Panc1 (cell line): ENCODE measurements at regions not wholly inside any gene's neighbourhood (a gene's known extent, or its start where the extent isn't known, plus 50 kb on each side); places are given as distances from the start of the nearest gene placed in this dataset.

Experiments used
- POLR2AphosphoS5 ChIP-seq: IDR thresholded peaks from 2 replicates; pipeline ENCODE4 v1.6.1; 2012; ENCODE audit warnings: mild to moderate bottlenecking, low read depth, low read length, moderate library complexity
- TF ChIP-seq, protein P1 (sequence below): fragments of 450-650 bp; IDR thresholded peaks from 2 replicates; pipeline ENCODE4 v1.5.1; 2017; ENCODE audit warnings: mild to moderate bottlenecking
- TF ChIP-seq, protein P2 (sequence below), 2 experiments: IDR thresholded peaks; 2 replicates each; pipeline ENCODE4 v1.6.1; 2011 to 2012; ENCODE audit warnings: low read depth in 2 of 2, control low read depth in 1 of 2, low read length in 1 of 2, mild to moderate bottlenecking in 1 of 2, moderate library complexity in 1 of 2; ENCODE audit not compliant: insufficient read depth in 1 of 2

DNA sequence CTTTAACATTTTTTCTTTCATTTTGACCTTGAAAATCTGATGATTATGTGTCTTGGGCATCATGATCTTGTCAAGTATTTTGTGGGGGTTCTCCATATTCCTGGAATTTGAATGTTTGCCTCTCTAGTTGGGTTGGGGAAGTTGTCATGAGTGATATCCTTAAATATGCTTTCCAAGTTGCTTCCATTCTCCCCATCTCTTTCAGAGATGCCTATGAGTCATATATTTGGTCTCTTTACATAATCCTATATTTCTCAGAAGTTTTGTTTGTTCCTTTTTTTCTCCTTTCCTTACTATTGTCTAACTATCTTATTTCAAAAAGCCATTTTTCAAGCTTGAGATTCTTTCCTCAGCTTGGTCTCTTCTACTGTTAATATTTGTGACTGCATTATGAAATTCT lies 69.0 kb upstream of the CCDC80 start:
- TF ChIP-seq, protein P1, sequence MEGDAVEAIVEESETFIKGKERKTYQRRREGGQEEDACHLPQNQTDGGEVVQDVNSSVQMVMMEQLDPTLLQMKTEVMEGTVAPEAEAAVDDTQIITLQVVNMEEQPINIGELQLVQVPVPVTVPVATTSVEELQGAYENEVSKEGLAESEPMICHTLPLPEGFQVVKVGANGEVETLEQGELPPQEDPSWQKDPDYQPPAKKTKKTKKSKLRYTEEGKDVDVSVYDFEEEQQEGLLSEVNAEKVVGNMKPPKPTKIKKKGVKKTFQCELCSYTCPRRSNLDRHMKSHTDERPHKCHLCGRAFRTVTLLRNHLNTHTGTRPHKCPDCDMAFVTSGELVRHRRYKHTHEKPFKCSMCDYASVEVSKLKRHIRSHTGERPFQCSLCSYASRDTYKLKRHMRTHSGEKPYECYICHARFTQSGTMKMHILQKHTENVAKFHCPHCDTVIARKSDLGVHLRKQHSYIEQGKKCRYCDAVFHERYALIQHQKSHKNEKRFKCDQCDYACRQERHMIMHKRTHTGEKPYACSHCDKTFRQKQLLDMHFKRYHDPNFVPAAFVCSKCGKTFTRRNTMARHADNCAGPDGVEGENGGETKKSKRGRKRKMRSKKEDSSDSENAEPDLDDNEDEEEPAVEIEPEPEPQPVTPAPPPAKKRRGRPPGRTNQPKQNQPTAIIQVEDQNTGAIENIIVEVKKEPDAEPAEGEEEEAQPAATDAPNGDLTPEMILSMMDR = no peak
- no peak for TF ChIP-seq POLR2AphosphoS5
- TF ChIP-seq, protein P2, sequence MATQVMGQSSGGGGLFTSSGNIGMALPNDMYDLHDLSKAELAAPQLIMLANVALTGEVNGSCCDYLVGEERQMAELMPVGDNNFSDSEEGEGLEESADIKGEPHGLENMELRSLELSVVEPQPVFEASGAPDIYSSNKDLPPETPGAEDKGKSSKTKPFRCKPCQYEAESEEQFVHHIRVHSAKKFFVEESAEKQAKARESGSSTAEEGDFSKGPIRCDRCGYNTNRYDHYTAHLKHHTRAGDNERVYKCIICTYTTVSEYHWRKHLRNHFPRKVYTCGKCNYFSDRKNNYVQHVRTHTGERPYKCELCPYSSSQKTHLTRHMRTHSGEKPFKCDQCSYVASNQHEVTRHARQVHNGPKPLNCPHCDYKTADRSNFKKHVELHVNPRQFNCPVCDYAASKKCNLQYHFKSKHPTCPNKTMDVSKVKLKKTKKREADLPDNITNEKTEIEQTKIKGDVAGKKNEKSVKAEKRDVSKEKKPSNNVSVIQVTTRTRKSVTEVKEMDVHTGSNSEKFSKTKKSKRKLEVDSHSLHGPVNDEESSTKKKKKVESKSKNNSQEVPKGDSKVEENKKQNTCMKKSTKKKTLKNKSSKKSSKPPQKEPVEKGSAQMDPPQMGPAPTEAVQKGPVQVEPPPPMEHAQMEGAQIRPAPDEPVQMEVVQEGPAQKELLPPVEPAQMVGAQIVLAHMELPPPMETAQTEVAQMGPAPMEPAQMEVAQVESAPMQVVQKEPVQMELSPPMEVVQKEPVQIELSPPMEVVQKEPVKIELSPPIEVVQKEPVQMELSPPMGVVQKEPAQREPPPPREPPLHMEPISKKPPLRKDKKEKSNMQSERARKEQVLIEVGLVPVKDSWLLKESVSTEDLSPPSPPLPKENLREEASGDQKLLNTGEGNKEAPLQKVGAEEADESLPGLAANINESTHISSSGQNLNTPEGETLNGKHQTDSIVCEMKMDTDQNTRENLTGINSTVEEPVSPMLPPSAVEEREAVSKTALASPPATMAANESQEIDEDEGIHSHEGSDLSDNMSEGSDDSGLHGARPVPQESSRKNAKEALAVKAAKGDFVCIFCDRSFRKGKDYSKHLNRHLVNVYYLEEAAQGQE (IDR thresholded peaks at IDR 0.05; ENCODE audit: insufficient read depth in 1 of 2, low read depth in 2 of 2, low read length in 1 of 2) = no peak
